ENCODE measurements at regions not wholly inside any gene's neighbourhood (a gene's known extent, or its start where the extent isn't known, plus 50 kb on each side); places are given as distances from the start of the nearest gene placed in this dataset.
"Not testable (repeated sequence)": the region's sequence is repeated elsewhere in the genome, so short reads cannot be mapped to it uniquely, and the experiment has no call there.

GRCh38 chr7:128561116-128561722 lies 84.7 kb downstream of the METTL2B start:
- not testable (repeated sequence) for DNase-seq (ENCODE audit: low spot score)

- DNase-seq (ENCODE audit: low spot score): not testable (repeated sequence)
Measured at GRCh38 chr7:128562795-128563194, 86.2 kb downstream of the METTL2B start.

GRCh38 chr7:128564123-128564700 lies 87.7 kb downstream of the METTL2B start:
- DNase-seq (ENCODE audit: low spot score): not testable (repeated sequence)

GRCh38 chr7:128564932-128565864 lies 88.7 kb downstream of the METTL2B start:
- not testable (repeated sequence) for DNase-seq (ENCODE audit: low spot score)

GRCh38 chr7:128575277-128575676 lies 96.8 kb upstream of the GARIN1A start:
- not testable (repeated sequence) for DNase-seq (ENCODE audit: low spot score)

GRCh38 chr7:128576953-128577352 lies 95.1 kb upstream of the GARIN1A start:
- DNase-seq (ENCODE audit: low spot score): not testable (repeated sequence)

- DNase-seq (ENCODE audit: low spot score): not testable (repeated sequence)
Measured at GRCh38 chr7:128579843-128580242, 92.2 kb upstream of the GARIN1A start.

- not testable (repeated sequence) for DNase-seq (ENCODE audit: low spot score)
Measured at GRCh38 chr7:128581100-128581499, 91.0 kb upstream of the GARIN1A start.

GRCh38 chr7:128581825-128582561 lies 90.1 kb upstream of the GARIN1A start:
- DNase-seq (ENCODE audit: low spot score): not testable (repeated sequence)

GRCh38 chr7:128586715-128587114 lies 85.4 kb upstream of the GARIN1A start:
- not testable (repeated sequence) for DNase-seq (ENCODE audit: low spot score)

- DNase-seq (ENCODE audit: low spot score): no peak
Measured at GRCh38 chr7:128591705-128592104, 80.4 kb upstream of the GARIN1A start.

- not testable (repeated sequence) for DNase-seq (ENCODE audit: low spot score)
Measured at GRCh38 chr7:128592209-128592608, 79.9 kb upstream of the GARIN1A start.

- DNase-seq (ENCODE audit: low spot score): not testable (repeated sequence)
Measured at GRCh38 chr7:128594061-128594460, 78.0 kb upstream of the GARIN1A start.

- DNase-seq (ENCODE audit: low spot score): not testable (repeated sequence)
Measured at GRCh38 chr7:128596336-128597128, 75.6 kb upstream of the GARIN1A start.

GRCh38 chr7:128598946-128599345 lies 73.1 kb upstream of the GARIN1A start:
- DNase-seq (ENCODE audit: low spot score): not testable (repeated sequence)

- peak; percentile 67 for DNase-seq (ENCODE audit: low spot score)
Measured at GRCh38 chr7:128608678-128609421, 63.2 kb upstream of the GARIN1A start.

GRCh38 chr7:128613366-128613765 lies 58.7 kb upstream of the GARIN1A start:
- not testable (repeated sequence) for DNase-seq (ENCODE audit: low spot score)

- not testable (repeated sequence) for DNase-seq (ENCODE audit: low spot score)
Measured at GRCh38 chr7:128614812-128615211, 57.3 kb upstream of the GARIN1A start.

GRCh38 chr7:128616799-128617198 lies 55.3 kb upstream of the GARIN1A start:
- DNase-seq (ENCODE audit: low spot score): not testable (repeated sequence)

Measured in hematopoietic multipotent progenitor cell treated with erythropoietin and hydrocortisone succinate and interleukin-3 and kit ligand, for 17 days (in vitro differentiated cells).